Endodermal cell (in vitro differentiated cells): ENCODE measurements at regions not wholly inside any gene's neighbourhood (a gene's known extent, or its start where the extent isn't known, plus 50 kb on each side); places are given as distances from the start of the nearest gene placed in this dataset.

Source experiments
- DNase-seq: peaks from one replicate; pipeline ENCODE4 v3.0.0-alpha.2; 2017
- H3K27ac ChIP-seq: 2 replicates; pipeline ENCODE4 v1.5.1; 2013; ENCODE audit warnings: mild to moderate bottlenecking, low read depth, low read length, moderate library complexity
- H3K27me3 ChIP-seq: 2 replicates; pipeline ENCODE4 v1.6.1; 2013; ENCODE audit warnings: mild to moderate bottlenecking, low read length, moderate library complexity; ENCODE audit not compliant: insufficient read depth, control insufficient read depth, poor library complexity, severe bottlenecking
- H3K36me3 ChIP-seq: 2 replicates; pipeline ENCODE4 v1.7.0; 2013; ENCODE audit warnings: mild to moderate bottlenecking, low read length, moderate library complexity; ENCODE audit not compliant: control insufficient read depth, insufficient read depth
- H3K4me1 ChIP-seq: one replicate; pipeline ENCODE4 v1.7.0; 2013; ENCODE audit warnings: low read length; ENCODE audit not compliant: control insufficient read depth, insufficient read depth
- H3K4me3 ChIP-seq: 2 replicates; pipeline ENCODE4 v1.5.1; 2013; ENCODE audit warnings: mild to moderate bottlenecking, low read length, moderate library complexity
- H3K9ac ChIP-seq: 2 replicates; pipeline ENCODE4 v1.6.1; 2013; ENCODE audit warnings: mild to moderate bottlenecking, low read length, moderate library complexity; ENCODE audit not compliant: poor library complexity, severe bottlenecking; ENCODE audit errors: extremely low read depth
- H3K9me3 ChIP-seq: 2 replicates; pipeline ENCODE4 v1.6.1; 2013; ENCODE audit warnings: mild to moderate bottlenecking, low read length, moderate library complexity; ENCODE audit not compliant: control insufficient read depth
- H3K27ac Mint-ChIP-seq: 2 replicates; pipeline ENCODE4 v1.8.0; 2020; ENCODE audit warnings: mixed read lengths
- H3K27me3 Mint-ChIP-seq: 2 replicates; pipeline ENCODE4 v1.8.0; 2021; ENCODE audit warnings: mild to moderate bottlenecking, mixed read lengths; ENCODE audit not compliant: insufficient read depth
- H3K36me3 Mint-ChIP-seq: 2 replicates; pipeline ENCODE4 v1.8.0; 2020; ENCODE audit warnings: low read depth, mixed read lengths
- H3K4me1 Mint-ChIP-seq: 2 replicates; pipeline ENCODE4 v1.8.0; 2020; ENCODE audit warnings: mixed read lengths
- H3K4me3 Mint-ChIP-seq: 2 replicates; pipeline ENCODE4 v1.8.0; 2020; ENCODE audit warnings: mild to moderate bottlenecking, moderate library complexity, mixed read lengths
- H3K9me3 Mint-ChIP-seq: 2 replicates; pipeline ENCODE4 v1.8.0; 2020; ENCODE audit warnings: mild to moderate bottlenecking, mixed read lengths
- CTCF ChIP-seq: fragments of 200-600 bp; sonication (generic); conservative IDR thresholded peaks from 2 replicates; pipeline ENCODE4 v1.5.0; 2021; ENCODE audit warnings: antibody characterized with exemption, mild to moderate bottlenecking
- WGBS, 2 experiments: methylation state at CpG; one replicate each; pipeline versions ENCODE4 v1.1.5 to v1.1.7; 2013; ENCODE audit warnings: missing lambda C conversion rate in 2 of 2, mixed read lengths in 1 of 2; ENCODE audit not compliant: insufficient coverage in 1 of 2, insufficient read length in 1 of 2; 5-methylcytosine and 5-hydroxymethylcytosine counted together
- microRNA-seq: library from miRNA; unstranded; fragments of <30 nt; microRNA quantifications from one replicate; pipeline ENCODE4 v1.2.0, GENCODE V29; 2020; ENCODE audit warnings: borderline microRNAs expressed

GRCh38 chr3:31479431-31479830 is 53.3 kb upstream of the STT3B start:
- no peak overlapping the region for H3K4me3 Mint-ChIP-seq
- H3K36me3 Mint-ChIP-seq: no peaks in the 10 kb centered on the region
- H3K9me3 ChIP-seq: peaks cover 6% of the 10 kb centered on the region
- H3K27me3 ChIP-seq: no peaks in the 10 kb centered on the region
- no peaks in the 10 kb centered on the region for H3K4me1 ChIP-seq
- WGBS, 2 experiments: 100% methylated on average over 1 of the region's 1 CpG; no CpG with 5 or more reads in 1 of the 2 experiments
- no peak overlapping the region for H3K27ac ChIP-seq
- peaks cover 8% of the 10 kb centered on the region for H3K4me1 Mint-ChIP-seq
- no peak overlapping the region for H3K4me3 ChIP-seq
- no peak for DNase-seq
- no peaks in the 10 kb centered on the region for H3K27me3 Mint-ChIP-seq
- no peaks in the 10 kb centered on the region for H3K36me3 ChIP-seq
- H3K27ac Mint-ChIP-seq: no peak overlapping the region
- no peak overlapping the region for H3K9ac ChIP-seq
- H3K9me3 Mint-ChIP-seq: peaks cover 6% of the 10 kb centered on the region
- TF ChIP-seq CTCF: no peak

GRCh38 chr3:31481697-31482096 is 51.0 kb upstream of the STT3B start:
- Histone ChIP-seq H3K4me3 (no peak overlapping the region), H3K4me1 (no peaks in the 10 kb centered on the region), H3K27ac (no peak overlapping the region), H3K36me3 (no peaks in the 10 kb centered on the region), H3K9ac (no peak overlapping the region), H3K9me3 (peaks cover 6% of the 10 kb centered on the region), H3K27me3 (no peaks in the 10 kb centered on the region)
- 90 to 100% methylated on average over 1 to 2 of the region's 3 CpGs for WGBS, 2 experiments
- no peak for TF ChIP-seq CTCF
- no peaks in the 10 kb centered on the region for H3K36me3 Mint-ChIP-seq
- peaks cover 6% of the 10 kb centered on the region for H3K9me3 Mint-ChIP-seq
- H3K4me1 Mint-ChIP-seq: peaks cover 5% of the 10 kb centered on the region
- DNase-seq: no peak
- no peak overlapping the region for H3K27ac Mint-ChIP-seq
- H3K27me3 Mint-ChIP-seq: no peaks in the 10 kb centered on the region
- H3K4me3 Mint-ChIP-seq: no peak overlapping the region

GRCh38 chr3:31482493-31483200 is 50.1 kb upstream of the STT3B start:
- no peaks in the 10 kb centered on the region for H3K27me3 ChIP-seq
- no peaks in the 10 kb centered on the region for H3K36me3 Mint-ChIP-seq

More at GRCh38 chr3:31482493-31483200, 50.1 kb upstream of the STT3B start:
- Mint-ChIP-seq H3K27ac (no peak overlapping the region), H3K9me3 (peaks cover 6% of the 10 kb centered on the region), H3K4me3 (no peak overlapping the region), H3K27me3 (no peaks in the 10 kb centered on the region), H3K4me1 (peaks cover 6% of the 10 kb centered on the region)
- H3K36me3 ChIP-seq: no peaks in the 10 kb centered on the region
- H3K4me1 ChIP-seq: no peaks in the 10 kb centered on the region
- no peak overlapping the region for H3K4me3 ChIP-seq
- H3K27ac ChIP-seq: no peak overlapping the region
- H3K9me3 ChIP-seq: peaks cover 6% of the 10 kb centered on the region
- 89 to 100% methylated on average over 1 to 2 of the region's 3 CpGs for WGBS, 2 experiments
- DNase-seq: no peak
- no peak overlapping the region for H3K9ac ChIP-seq
- TF ChIP-seq CTCF: no peak

Small RNA genes in the stretch of these regions (microRNA-seq; reads per million reads assigned to microRNA genes)
- 0.89 reads per million for gene MIR466
